K562 (cell line): ENCODE measurements at regions not wholly inside any gene's neighbourhood (a gene's known extent, or its start where the extent isn't known, plus 50 kb on each side); places are given as distances from the start of the nearest gene placed in this dataset.

ENCODE experiments used
- ATAC-seq: fragments of 200-7000 bp; cut with Tn5 transposase; 3 replicates; pipeline ENCODE4 v1.9.1; 2020; ENCODE audit warnings: moderate library complexity
- BruUV-seq: library from RNA; stranded (reverse); fragments of 400-500 nt; replicated peaks from 2 replicates; lab custom pipeline; 2021; lab: Mats Ljungman, UMichigan
- CTCF ChIA-PET: fragments of 300-600 bp; formaldehyde crosslinking; extraction: SDS; loops from one replicate; lab custom pipeline; 2021; ENCODE audit warnings: low intra/inter-chr PET ratio; lab: Yijun Ruan, JAX
- POLR2A ChIA-PET: fragments of 300-600, 350-650 bp; sonication (Branson Sonifier 250); formaldehyde crosslinking; extraction: SDS; loops from one replicate; lab custom pipeline; 2021; ENCODE audit warnings: antibody characterized with exemption, inconsistent platforms; lab: Yijun Ruan, JAX
- DNase-seq, 4 experiments: peaks; one replicate each; pipeline versions ENCODE4 v3.0.0 to v3.0.0-alpha.2; 2011 to 2018; ENCODE audit warnings: low spot score in 3 of 4, mixed read lengths in 3 of 4; ENCODE audit errors: extremely low read depth in 1 of 4
- FAIRE-seq: peaks from 2 replicates; lab custom pipeline; 2011; peaks lifted over from hg19 to GRCh38; lab: Jason Lieb, UNC
- H2AFZ ChIP-seq: 2 replicates; pipeline ENCODE4 v1.6.0; 2011; ENCODE audit warnings: low read depth, low read length, control low read depth, inconsistent platforms
- H3K27ac ChIP-seq: fragments of 200-600 bp; 3 replicates; pipeline ENCODE4 v1.8.0; 2011; ENCODE audit warnings: low read depth, mild to moderate bottlenecking, control low read depth, inconsistent platforms, low read length, moderate library complexity, mixed read lengths; ENCODE audit errors: extremely low read depth
- H3K27me3 ChIP-seq, 2 experiments: fragments of 300-600 bp in 1 of 2; 2 replicates in 1 of 2; 3 replicates in 1 of 2; pipeline versions ENCODE4 v1.6.0 to v1.8.0; 2011; ENCODE audit warnings: inconsistent platforms in 2 of 2, low read length in 2 of 2, mild to moderate bottlenecking in 1 of 2, mixed read lengths in 1 of 2, moderate library complexity in 1 of 2; ENCODE audit not compliant: control insufficient read depth in 2 of 2, insufficient read depth in 2 of 2
- H3K36me3 ChIP-seq: fragments of 300-600 bp; 3 replicates; pipeline ENCODE4 v1.8.0; 2011; ENCODE audit warnings: mild to moderate bottlenecking, low read length, inconsistent platforms; ENCODE audit not compliant: control insufficient read depth, insufficient read depth
- H3K4me1 ChIP-seq, 2 experiments: fragments of 200-600 bp in 1 of 2; replicated peaks in 1 of 2; 2 replicates in 1 of 2; 3 replicates in 1 of 2; pipeline versions ENCODE4 v1.5.1 to v1.8.0; 2011; ENCODE audit warnings: inconsistent platforms in 2 of 2, low read length in 2 of 2, mild to moderate bottlenecking in 1 of 2, mixed read lengths in 1 of 2, moderate library complexity in 1 of 2; ENCODE audit not compliant: control insufficient read depth in 2 of 2, insufficient read depth in 2 of 2
- H3K4me2 ChIP-seq: 2 replicates; pipeline ENCODE4 v1.6.1; 2011; ENCODE audit warnings: low read length, control low read depth, inconsistent platforms, mixed read lengths; ENCODE audit not compliant: insufficient read depth
- H3K4me3 ChIP-seq: fragments of 200-600 bp; sonication (generic), shearing (Covaris generic); 2 replicates; pipeline ENCODE4 v1.5.1; 2016; ENCODE audit warnings: control low read depth, inconsistent platforms
- H3K79me2 ChIP-seq: fragments of 200-600 bp; 3 replicates; pipeline ENCODE4 v1.8.0; 2011; ENCODE audit warnings: low read length, inconsistent platforms; ENCODE audit not compliant: control insufficient read depth, insufficient read depth
- H3K9ac ChIP-seq, 2 experiments: 2 replicates each; pipeline versions ENCODE4 v1.6.0 to v1.6.1; 2011; ENCODE audit warnings: low read depth in 2 of 2, low read length in 2 of 2, control low read depth in 1 of 2, inconsistent platforms in 1 of 2, mild to moderate bottlenecking in 1 of 2, mixed read lengths in 1 of 2; ENCODE audit not compliant: insufficient read depth in 1 of 2
- H3K9me1 ChIP-seq: one replicate; pipeline ENCODE4 v1.6.0; 2011; ENCODE audit warnings: inconsistent platforms, mild to moderate bottlenecking, low read length, moderate library complexity; ENCODE audit not compliant: control insufficient read depth, insufficient read depth
- H3K9me3 ChIP-seq: replicated peaks from 2 replicates; pipeline ENCODE4 v1.5.1; 2011; ENCODE audit warnings: low read depth, low read length, inconsistent platforms; ENCODE audit not compliant: control insufficient read depth, insufficient read depth
- H4K20me1 ChIP-seq: replicated peaks from 2 replicates; pipeline ENCODE4 v1.6.1; 2011; ENCODE audit warnings: low read length, inconsistent platforms, mixed read lengths; ENCODE audit not compliant: control insufficient read depth, insufficient read depth
- CCAR2 ChIP-seq: fragments of 200-400 bp; formaldehyde crosslinking; IDR thresholded peaks from 2 replicates; pipeline ENCODE4 v1.6.1; 2017; ENCODE audit warnings: mild to moderate bottlenecking, low read depth, low read length
- ETV1 ChIP-seq: fragments of 450-650 bp; conservative IDR thresholded peaks from 2 replicates; pipeline ENCODE4 v1.6.1; 2016; ENCODE audit warnings: missing genetic modification characterization, control low read depth, low read depth, missing compliant biosample characterization
- GTF2A2 ChIP-seq: IDR thresholded peaks from 2 replicates; pipeline ENCODE4 v1.6.1; 2016; ENCODE audit warnings: mild to moderate bottlenecking, missing genetic modification characterization, missing compliant biosample characterization
- HDAC1 ChIP-seq, 2 experiments: fragments of 450-650 bp; IDR thresholded peaks; 2 replicates each; pipeline ENCODE4 v1.6.1; 2016 to 2017; ENCODE audit warnings: inconsistent platforms in 1 of 2, mild to moderate bottlenecking in 1 of 2, moderate library complexity in 1 of 2
- MTA2 ChIP-seq: fragments of 450-650 bp; IDR thresholded peaks from 2 replicates; pipeline ENCODE4 v1.6.1; 2016; ENCODE audit warnings: low read depth
- NCOA2 ChIP-seq, 2 experiments: fragments of 450-650 bp; IDR thresholded peaks; 2 replicates each; pipeline ENCODE4 v1.6.1; 2018; ENCODE audit warnings: mild to moderate bottlenecking in 2 of 2, moderate library complexity in 1 of 2; ENCODE audit not compliant: partially characterized antibody in 2 of 2
- NFATC3 ChIP-seq: fragments of 450-650 bp; IDR thresholded peaks from 2 replicates; pipeline ENCODE4 v1.6.1; 2017; ENCODE audit warnings: mild to moderate bottlenecking
- NR2F6 ChIP-seq: fragments of 450-650 bp; formaldehyde crosslinking; IDR thresholded peaks from 2 replicates; pipeline ENCODE4 v1.4.0; 2020; ENCODE audit warnings: mild to moderate bottlenecking
- SUPT5H ChIP-seq: fragments of 450-650 bp; IDR thresholded peaks from 2 replicates; pipeline ENCODE4 v1.6.1; 2016
- TAL1 ChIP-seq: fragments of 450-650 bp; IDR thresholded peaks from 2 replicates; pipeline ENCODE4 v1.6.1; 2016; ENCODE audit warnings: mild to moderate bottlenecking
- ZBED1 ChIP-seq: IDR thresholded peaks from 2 replicates; pipeline ENCODE4 v1.6.1; 2014
- ZNF277 ChIP-seq: fragments of 250-450 bp; sonication (Bioruptor Pico); IDR thresholded peaks from 2 replicates; pipeline ENCODE4 v1.8.0; 2022; ENCODE audit warnings: inconsistent platforms, mild to moderate bottlenecking, moderate library complexity, borderline replicate concordance
- WGBS: fragments of 100-300 bp; shearing (Covaris generic); methylation state at CpG from one replicate; pipeline ENCODE4 v1.1.6; 2016; ENCODE audit warnings: low coverage, mixed read lengths; ENCODE audit not compliant: insufficient coverage; ENCODE audit errors: missing lambda C conversion rate; 5-methylcytosine and 5-hydroxymethylcytosine counted together
- in situ Hi-C: fragments of 300-500 bp; cut with MboI; formaldehyde crosslinking; loops from 4 replicates; pipeline ENCODE4 v1.15.0; 2018; ENCODE audit warnings: inconsistent platforms, mixed read lengths
- intact Hi-C: fragments of 100-400 bp; cut with micrococcal nuclease; formaldehyde crosslinking; loops from 2 replicates; pipeline ENCODE4 v1.14.2; 2022
- TF ChIP-seq, protein P1 (sequence below): fragments of 450-650 bp; IDR thresholded peaks from one replicate; pipeline ENCODE4 v1.6.1; 2018; ENCODE audit warnings: mild to moderate bottlenecking, moderate library complexity; ENCODE audit not compliant: partially characterized antibody

GRCh38 chr6:81977486-81977885 lies 225.0 kb upstream of the TENT5A start (continued):
- TF ChIP-seq, protein P1, sequence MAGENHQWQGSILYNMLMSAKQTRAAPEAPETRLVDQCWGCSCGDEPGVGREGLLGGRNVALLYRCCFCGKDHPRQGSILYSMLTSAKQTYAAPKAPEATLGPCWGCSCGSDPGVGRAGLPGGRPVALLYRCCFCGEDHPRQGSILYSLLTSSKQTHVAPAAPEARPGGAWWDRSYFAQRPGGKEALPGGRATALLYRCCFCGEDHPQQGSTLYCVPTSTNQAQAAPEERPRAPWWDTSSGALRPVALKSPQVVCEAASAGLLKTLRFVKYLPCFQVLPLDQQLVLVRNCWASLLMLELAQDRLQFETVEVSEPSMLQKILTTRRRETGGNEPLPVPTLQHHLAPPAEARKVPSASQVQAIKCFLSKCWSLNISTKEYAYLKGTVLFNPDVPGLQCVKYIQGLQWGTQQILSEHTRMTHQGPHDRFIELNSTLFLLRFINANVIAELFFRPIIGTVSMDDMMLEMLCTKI = no peak
- TF ChIP-seq ZBED1 = no peak
- TF ChIP-seq CCAR2 = no peak
- no peak for TF ChIP-seq ZNF277
- no peak for TF ChIP-seq GTF2A2 (tag)
- TF ChIP-seq NR2F6 = no peak
- no peak for TF ChIP-seq NFATC3
- no peak for TF ChIP-seq TAL1
- no peak for TF ChIP-seq NCOA2 (IDR thresholded peaks at IDR 0.05; ENCODE audit: partially characterized antibody in 2 of 2)
- no peak for TF ChIP-seq HDAC1 (IDR thresholded peaks at IDR 0.05)
- TF ChIP-seq, all 486 proteins: peak for 0

DNA sequence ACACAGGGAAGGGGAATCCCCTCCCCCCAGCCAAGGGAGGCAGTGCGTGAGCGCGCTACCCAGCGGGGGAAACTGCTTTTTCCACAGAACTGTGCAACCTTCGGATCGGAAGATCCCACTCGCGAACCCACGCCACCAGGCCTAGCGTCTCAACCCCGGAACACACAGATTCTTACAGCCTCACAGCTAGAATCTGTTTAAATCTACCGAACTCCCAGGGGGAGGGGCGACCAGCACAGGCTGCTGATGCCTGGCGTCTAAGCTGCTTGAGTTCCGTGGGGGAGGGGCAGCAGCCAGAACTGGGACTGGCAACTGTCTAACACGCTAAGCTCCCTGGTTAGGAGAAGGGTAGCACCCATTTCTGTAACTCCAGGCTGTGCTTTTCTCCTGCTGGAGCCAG lies 217.3 kb upstream of the TENT5A start:
- H3K36me3 ChIP-seq = no peaks in the 10 kb centered on the region
- ChIA-PET CTCF (no interaction called here), POLR2A (interaction anchor here (0.6 kb wide), 1 partner anchor 11 kb away, joined by 3 read pairs; no protein-coding TSS in a partner anchor)
- H3K27ac ChIP-seq = no peak overlapping the region; the same call in 2 of the 3 replicates
- ATAC-seq (peak; percentile 51; the same call in 2 of the 3 replicates), DNase-seq (peak in 2 of 4 experiments; percentile 9 to 16), FAIRE-seq (no peak)
- no peaks in the 10 kb centered on the region for H3K27me3 ChIP-seq
- intact Hi-C loops (no loop called here), in situ Hi-C loops (no loop called here)
- 0 out of 2 replicates have a peak overlapping the region, but pooled peaks have one; percentile 16 for H3K4me3 ChIP-seq
- no peaks in the 10 kb centered on the region for H4K20me1 ChIP-seq
- H3K9me3 ChIP-seq = no peaks in the 10 kb centered on the region
- H3K4me1 ChIP-seq = 0 out of 5 replicates have a peak, but pooled peaks cover 0 to 5% of the 10 kb centered on the region in 2 experiments
- peak overlapping the region in 1 of 2 experiments; percentile 68; a peak in 1 of 4 replicates for H3K9ac ChIP-seq
- TF ChIP-seq MTA2 (no peak), SUPT5H (no peak), NR2F6 (no peak), ETV1 (tag) (peak; percentile 69)
- H2AFZ ChIP-seq = peak overlapping the region; percentile 87; the same call in 1 of the 2 replicates
- 4% methylated on average over 9 of the region's 16 CpGs for WGBS
- no TSS peak for BruUV-seq
- peak overlapping the region; percentile 58 for H3K4me2 ChIP-seq
- no peaks in the 10 kb centered on the region for H3K79me2 ChIP-seq
- no peaks in the 10 kb centered on the region for H3K9me1 ChIP-seq
